ENCODE measurements at regions not wholly inside any gene's neighbourhood (a gene's known extent, or its start where the extent isn't known, plus 50 kb on each side); places are given as distances from the start of the nearest gene placed in this dataset.

GRCh38 chr16:75931970-75932369 is 205.7 kb upstream of the CPHXL start:
- TF ChIP-seq, protein P1, sequence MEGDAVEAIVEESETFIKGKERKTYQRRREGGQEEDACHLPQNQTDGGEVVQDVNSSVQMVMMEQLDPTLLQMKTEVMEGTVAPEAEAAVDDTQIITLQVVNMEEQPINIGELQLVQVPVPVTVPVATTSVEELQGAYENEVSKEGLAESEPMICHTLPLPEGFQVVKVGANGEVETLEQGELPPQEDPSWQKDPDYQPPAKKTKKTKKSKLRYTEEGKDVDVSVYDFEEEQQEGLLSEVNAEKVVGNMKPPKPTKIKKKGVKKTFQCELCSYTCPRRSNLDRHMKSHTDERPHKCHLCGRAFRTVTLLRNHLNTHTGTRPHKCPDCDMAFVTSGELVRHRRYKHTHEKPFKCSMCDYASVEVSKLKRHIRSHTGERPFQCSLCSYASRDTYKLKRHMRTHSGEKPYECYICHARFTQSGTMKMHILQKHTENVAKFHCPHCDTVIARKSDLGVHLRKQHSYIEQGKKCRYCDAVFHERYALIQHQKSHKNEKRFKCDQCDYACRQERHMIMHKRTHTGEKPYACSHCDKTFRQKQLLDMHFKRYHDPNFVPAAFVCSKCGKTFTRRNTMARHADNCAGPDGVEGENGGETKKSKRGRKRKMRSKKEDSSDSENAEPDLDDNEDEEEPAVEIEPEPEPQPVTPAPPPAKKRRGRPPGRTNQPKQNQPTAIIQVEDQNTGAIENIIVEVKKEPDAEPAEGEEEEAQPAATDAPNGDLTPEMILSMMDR (IDR thresholded peaks at IDR 0.05; ENCODE audit: low read depth, low read length) = no peak
- TF ChIP-seq POLR2A (IDR thresholded peaks at IDR 0.05; ENCODE audit: extremely low read depth, insufficient read length) = no peak
- TF ChIP-seq, protein P2, sequence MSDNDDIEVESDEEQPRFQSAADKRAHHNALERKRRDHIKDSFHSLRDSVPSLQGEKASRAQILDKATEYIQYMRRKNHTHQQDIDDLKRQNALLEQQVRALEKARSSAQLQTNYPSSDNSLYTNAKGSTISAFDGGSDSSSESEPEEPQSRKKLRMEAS (IDR thresholded peaks at IDR 0.05; ENCODE audit: low read depth, low read length) = no peak

Data from NB4 (cell line).